Gastroesophageal sphincter (tissue), 3 donors: ENCODE measurements at regions not wholly inside any gene's neighbourhood (a gene's known extent, or its start where the extent isn't known, plus 50 kb on each side); places are given as distances from the start of the nearest gene placed in this dataset.

Experiments used
- EP300 ChIP-seq: sonication (generic); formaldehyde crosslinking; IDR thresholded peaks from one replicate; pipeline ENCODE4 v1.6.1; 2017; ENCODE audit warnings: antibody characterized with exemption, mild to moderate bottlenecking
- POLR2A ChIP-seq, 2 donors: fragments of 450-650 bp; IDR thresholded peaks; one replicate each; pipeline ENCODE4 v1.6.1; 2017; ENCODE audit warnings: antibody characterized with exemption in 2 of 2, mild to moderate bottlenecking in 2 of 2, moderate library complexity in 1 of 2
- TF ChIP-seq, protein P1 (sequence below), 4 experiments: fragments of 200-600 bp in 2 of 4; fragments of 450-650 bp in 2 of 4; sonication (generic) in 1 of 4; IDR thresholded peaks; one replicate each; pipeline ENCODE4 v1.5.1; 2017 to 2019; ENCODE audit warnings: antibody characterized with exemption in 4 of 4, mild to moderate bottlenecking in 2 of 4, moderate library complexity in 2 of 4

GRCh38 chr2:175832866-175833265 lies 169.2 kb downstream of the LNPK start:
- TF ChIP-seq POLR2A (IDR thresholded peaks at IDR 0.05) (no peak), EP300 (no peak)
- TF ChIP-seq, protein P1, sequence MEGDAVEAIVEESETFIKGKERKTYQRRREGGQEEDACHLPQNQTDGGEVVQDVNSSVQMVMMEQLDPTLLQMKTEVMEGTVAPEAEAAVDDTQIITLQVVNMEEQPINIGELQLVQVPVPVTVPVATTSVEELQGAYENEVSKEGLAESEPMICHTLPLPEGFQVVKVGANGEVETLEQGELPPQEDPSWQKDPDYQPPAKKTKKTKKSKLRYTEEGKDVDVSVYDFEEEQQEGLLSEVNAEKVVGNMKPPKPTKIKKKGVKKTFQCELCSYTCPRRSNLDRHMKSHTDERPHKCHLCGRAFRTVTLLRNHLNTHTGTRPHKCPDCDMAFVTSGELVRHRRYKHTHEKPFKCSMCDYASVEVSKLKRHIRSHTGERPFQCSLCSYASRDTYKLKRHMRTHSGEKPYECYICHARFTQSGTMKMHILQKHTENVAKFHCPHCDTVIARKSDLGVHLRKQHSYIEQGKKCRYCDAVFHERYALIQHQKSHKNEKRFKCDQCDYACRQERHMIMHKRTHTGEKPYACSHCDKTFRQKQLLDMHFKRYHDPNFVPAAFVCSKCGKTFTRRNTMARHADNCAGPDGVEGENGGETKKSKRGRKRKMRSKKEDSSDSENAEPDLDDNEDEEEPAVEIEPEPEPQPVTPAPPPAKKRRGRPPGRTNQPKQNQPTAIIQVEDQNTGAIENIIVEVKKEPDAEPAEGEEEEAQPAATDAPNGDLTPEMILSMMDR (IDR thresholded peaks at IDR 0.05), result no peak
